ENCODE measurements at regions not wholly inside any gene's neighbourhood (a gene's known extent, or its start where the extent isn't known, plus 50 kb on each side); places are given as distances from the start of the nearest gene placed in this dataset.

DNA sequence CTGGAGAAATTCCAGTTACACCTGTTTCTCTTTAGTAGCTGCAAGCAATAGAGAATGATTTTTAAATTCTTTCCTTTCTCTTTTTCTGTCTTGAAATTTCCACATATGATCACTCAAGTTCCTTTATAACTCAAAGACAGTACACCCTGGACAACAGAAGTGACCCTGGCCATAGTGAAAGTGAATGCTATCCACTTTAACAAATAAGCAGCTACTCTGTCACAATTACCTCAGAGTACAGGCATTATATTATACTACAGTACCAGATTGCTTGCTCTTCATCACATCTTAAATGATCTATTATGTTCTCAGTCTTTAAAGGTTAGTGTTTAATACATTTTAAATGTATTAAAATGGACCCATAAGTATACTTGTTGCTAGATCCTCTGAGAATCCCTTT, 136.2 kb downstream of the KLF12 start:
- TF ChIP-seq YY1 (IDR thresholded peaks at IDR 0.05; ENCODE audit: insufficient read depth, insufficient read length) (no peak), SUZ12 (IDR thresholded peaks at IDR 0.05; ENCODE audit: extremely low read depth, insufficient read depth, insufficient read length) (no peak), ZNF274 (IDR thresholded peaks at IDR 0.05; ENCODE audit: low read depth, low read length) (no peak)
